ENCODE measurements at regions not wholly inside any gene's neighbourhood (a gene's known extent, or its start where the extent isn't known, plus 50 kb on each side); places are given as distances from the start of the nearest gene placed in this dataset.

GRCh38 chr15:66897971-66898370 lies 167.4 kb upstream of the SMAD3 start:
- DNase-seq (ENCODE audit: low read depth) = no peak
- H3K4me3 ChIP-seq (ENCODE audit: low read depth, low read length) = no peak overlapping the region

- H3K4me3 ChIP-seq (ENCODE audit: low read depth, low read length) = no peak overlapping the region
- DNase-seq (ENCODE audit: low read depth) = no peak
These were observed 166.6 kb upstream of the SMAD3 start for GRCh38 chr15:66898656-66899386.

- no peak for DNase-seq (ENCODE audit: low read depth)
- no peak overlapping the region for H3K4me3 ChIP-seq (ENCODE audit: low read depth, low read length)
These were observed 165.6 kb upstream of the SMAD3 start for GRCh38 chr15:66899555-66900350.

- no peak for DNase-seq (ENCODE audit: low read depth)
- no peak overlapping the region for H3K4me3 ChIP-seq (ENCODE audit: low read depth, low read length)
These were observed 164.7 kb upstream of the SMAD3 start for GRCh38 chr15:66900586-66901310.

- no peak overlapping the region for H3K4me3 ChIP-seq (ENCODE audit: low read depth, low read length)
- DNase-seq (ENCODE audit: low read depth) = no peak
These were observed 163.9 kb upstream of the SMAD3 start for GRCh38 chr15:66901336-66902100.

- no peak for DNase-seq (ENCODE audit: low read depth)
These were observed 160.2 kb upstream of the SMAD3 start for GRCh38 chr15:66905185-66905584.

GRCh38 chr15:66905954-66906353 lies 159.4 kb upstream of the SMAD3 start:
- no peak overlapping the region for H3K4me3 ChIP-seq (ENCODE audit: low read depth, low read length)
- no peak for DNase-seq (ENCODE audit: low read depth)

More at GRCh38 chr15:66905185-66905584, 160.2 kb upstream of the SMAD3 start:
- H3K4me3 ChIP-seq (ENCODE audit: low read depth, low read length) = no peak overlapping the region

- no peak overlapping the region for H3K4me3 ChIP-seq (ENCODE audit: low read depth, low read length)
- DNase-seq (ENCODE audit: low read depth) = no peak
These were observed 158.5 kb upstream of the SMAD3 start for GRCh38 chr15:66906668-66907614.

GRCh38 chr15:66907826-66908743 lies 157.3 kb upstream of the SMAD3 start:
- DNase-seq (ENCODE audit: low read depth) = no peak
- no peak overlapping the region for H3K4me3 ChIP-seq (ENCODE audit: low read depth, low read length)

GRCh38 chr15:66908744-66909095 lies 156.7 kb upstream of the SMAD3 start:
- DNase-seq (ENCODE audit: low read depth) = no peak
- no peak overlapping the region for H3K4me3 ChIP-seq (ENCODE audit: low read depth, low read length)

- H3K4me3 ChIP-seq (ENCODE audit: low read depth, low read length) = no peak overlapping the region
- no peak for DNase-seq (ENCODE audit: low read depth)
These were observed 156.0 kb upstream of the SMAD3 start for GRCh38 chr15:66909381-66909890.

- no peak for DNase-seq (ENCODE audit: low read depth)
- no peak overlapping the region for H3K4me3 ChIP-seq (ENCODE audit: low read depth, low read length)
These were observed 154.2 kb upstream of the SMAD3 start for GRCh38 chr15:66911131-66911700.

- H3K4me3 ChIP-seq (ENCODE audit: low read depth, low read length) = no peak overlapping the region
- DNase-seq (ENCODE audit: low read depth) = no peak
These were observed 153.4 kb upstream of the SMAD3 start for GRCh38 chr15:66912001-66912400.

- no peak for DNase-seq (ENCODE audit: low read depth)
- H3K4me3 ChIP-seq (ENCODE audit: low read depth, low read length) = no peak overlapping the region
These were observed 153.0 kb upstream of the SMAD3 start for GRCh38 chr15:66912441-66912840.

- DNase-seq (ENCODE audit: low read depth) = no peak
These were observed 147.4 kb upstream of the SMAD3 start for GRCh38 chr15:66917904-66918448.

GRCh38 chr15:66919421-66919820 lies 146.0 kb upstream of the SMAD3 start:
- no peak overlapping the region for H3K4me3 ChIP-seq (ENCODE audit: low read depth, low read length)
- no peak for DNase-seq (ENCODE audit: low read depth)

More at GRCh38 chr15:66917904-66918448, 147.4 kb upstream of the SMAD3 start:
- H3K4me3 ChIP-seq (ENCODE audit: low read depth, low read length) = no peak overlapping the region

Measured in skeletal muscle cell (primary cell).